GM12873 (cell line): ENCODE measurements at regions not wholly inside any gene's neighbourhood (a gene's known extent, or its start where the extent isn't known, plus 50 kb on each side); places are given as distances from the start of the nearest gene placed in this dataset.

Experiments used
- CTCF ChIP-seq: IDR thresholded peaks from 2 replicates; pipeline ENCODE4 v1.5.1; 2012; ENCODE audit warnings: low read depth, mild to moderate bottlenecking, moderate library complexity, low read length, control low read depth; ENCODE audit not compliant: insufficient read depth; ENCODE audit errors: missing control alignments

GRCh38 chr5:61263072-61263471 is 69.0 kb upstream of the ZSWIM6 start:
- TF ChIP-seq CTCF = no peak

GRCh38 chr5:61263561-61264272 is 68.3 kb upstream of the ZSWIM6 start:
- TF ChIP-seq CTCF = no peak

GRCh38 chr5:61264273-61264661 is 67.8 kb upstream of the ZSWIM6 start:
- no peak for TF ChIP-seq CTCF

GRCh38 chr5:61267116-61267515 is 64.9 kb upstream of the ZSWIM6 start:
- no peak for TF ChIP-seq CTCF

GRCh38 chr5:61268871-61269270 is 63.2 kb upstream of the ZSWIM6 start:
- no peak for TF ChIP-seq CTCF

GRCh38 chr5:61270510-61271165 is 61.4 kb upstream of the ZSWIM6 start:
- no peak for TF ChIP-seq CTCF

- TF ChIP-seq CTCF = no peak
Observed at GRCh38 chr5:61272688-61273087, 59.4 kb upstream of the ZSWIM6 start.
